GM21360 (cell line): ENCODE measurements at regions not wholly inside any gene's neighbourhood (a gene's known extent, or its start where the extent isn't known, plus 50 kb on each side); places are given as distances from the start of the nearest gene placed in this dataset.
"Not testable (repeated sequence)": the region's sequence is repeated elsewhere in the genome, so short reads cannot be mapped to it uniquely, and the experiment has no call there.

Experiments used
- ATAC-seq: cut with Tn5 transposase; IDR thresholded peaks from one replicate; pipeline ENCODE4 v1.9.1; 2021; ENCODE audit warnings: mild to moderate bottlenecking, moderate library complexity; ENCODE audit not compliant: unreplicated experiment

DNA sequence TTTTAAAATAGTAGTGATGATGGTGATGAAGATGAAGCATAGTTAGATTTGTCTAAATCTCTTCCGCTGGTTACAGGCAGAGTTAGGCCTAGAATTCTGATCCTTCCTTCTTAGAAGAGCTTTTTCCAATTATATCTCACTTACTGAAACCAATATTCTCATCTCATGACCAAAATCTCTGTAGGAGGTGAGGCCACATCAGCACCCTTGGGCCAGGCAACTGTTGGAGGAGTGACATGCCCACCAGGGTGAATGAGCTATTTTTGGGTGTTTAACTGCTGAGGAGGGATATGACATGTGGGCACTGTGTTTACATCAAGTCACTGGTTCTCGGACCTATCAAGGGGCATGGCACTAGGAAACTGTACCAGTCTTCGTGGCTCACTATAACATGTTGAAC, 102.2 kb upstream of the SLC24A3 start:
- ATAC-seq, result no peak

GRCh38 chr20:19110881-19111460, 101.5 kb upstream of the SLC24A3 start:
- ATAC-seq, result no peak

DNA sequence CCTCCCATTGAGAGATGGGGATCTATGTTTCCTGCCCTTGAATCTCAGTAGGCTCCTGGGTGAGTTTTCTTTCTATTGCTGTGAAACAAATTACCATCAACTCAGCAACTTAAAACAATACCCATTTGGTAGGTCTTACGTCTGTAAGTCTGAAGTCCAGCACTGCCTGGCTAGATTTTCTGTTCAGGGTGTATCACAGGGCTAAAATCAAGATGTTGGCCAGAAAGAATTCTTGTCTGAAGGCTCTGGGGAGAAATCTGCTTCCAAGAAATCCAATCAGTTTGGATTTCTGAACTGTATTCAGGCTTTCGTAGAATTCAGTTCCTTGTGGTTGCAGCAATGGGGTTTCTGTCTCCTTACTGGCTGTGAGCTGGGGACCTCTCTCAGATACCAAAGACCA, 99.6 kb upstream of the SLC24A3 start:
- no peak for ATAC-seq

DNA sequence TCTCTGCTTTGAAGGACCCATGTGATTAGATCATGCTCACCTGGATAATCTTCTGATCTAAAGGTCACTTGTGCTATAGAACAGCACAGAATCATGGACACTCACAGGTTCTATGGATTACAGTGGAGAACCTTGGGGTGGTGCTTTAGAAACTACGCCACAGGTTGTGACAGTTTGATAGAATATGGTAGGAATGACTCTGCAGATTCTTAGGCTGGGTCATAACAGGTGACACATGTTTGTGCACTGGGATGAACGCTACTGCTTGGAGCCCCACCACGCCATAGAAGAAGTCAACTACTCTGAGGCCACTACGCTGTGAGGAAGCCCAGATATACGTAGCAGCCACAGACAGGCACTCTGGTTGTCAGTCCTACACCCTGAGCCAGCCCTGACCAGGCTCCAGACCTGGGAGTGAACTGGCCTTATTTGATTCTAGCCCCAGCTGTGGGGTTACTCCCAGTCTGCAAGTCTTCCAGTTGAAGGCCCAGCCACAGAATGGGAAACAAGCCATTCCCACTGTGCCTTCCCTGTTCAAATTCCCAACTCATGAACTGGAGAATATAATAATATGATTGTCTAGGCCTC, 99.0 kb upstream of the SLC24A3 start:
- no peak for ATAC-seq

DNA sequence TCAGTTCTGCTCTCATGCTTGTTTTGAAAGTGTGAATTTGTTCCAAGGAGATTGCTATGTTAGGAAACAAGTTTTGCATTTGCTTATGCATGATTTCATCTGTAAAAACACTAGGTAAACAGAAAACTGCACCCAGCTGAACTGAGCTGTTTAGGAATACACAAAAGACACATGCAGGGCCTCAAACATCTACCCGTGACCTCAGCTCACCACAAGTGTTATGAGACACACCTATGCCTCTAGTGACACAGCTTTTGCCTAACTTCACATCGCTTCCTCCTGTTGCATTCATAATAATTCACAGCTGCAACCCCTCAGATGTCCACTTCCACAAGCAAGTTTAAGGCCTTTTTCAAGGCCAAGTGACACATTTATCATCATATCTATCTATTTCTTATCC, 98.0 kb upstream of the SLC24A3 start:
- no peak for ATAC-seq

DNA sequence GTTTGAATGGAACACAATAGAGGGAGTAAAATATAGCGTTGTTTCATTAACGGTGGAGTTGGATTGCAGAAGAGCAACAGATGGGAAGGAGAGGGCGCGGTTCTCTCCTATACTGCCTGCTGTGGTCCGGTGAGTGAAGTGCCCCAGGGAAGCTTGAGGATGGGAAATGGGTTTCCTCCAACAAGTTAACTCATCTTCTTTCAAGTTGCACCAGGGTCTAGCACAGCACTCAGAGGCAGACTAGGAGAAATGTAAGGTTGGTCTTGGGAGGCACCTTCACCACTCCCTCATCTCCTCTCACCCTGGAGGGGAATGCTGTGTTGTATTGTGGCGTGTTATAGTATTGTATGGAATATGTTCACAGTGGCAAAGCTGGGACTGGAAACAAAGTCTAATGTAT, 96.9 kb upstream of the SLC24A3 start:
- ATAC-seq, result no peak

DNA sequence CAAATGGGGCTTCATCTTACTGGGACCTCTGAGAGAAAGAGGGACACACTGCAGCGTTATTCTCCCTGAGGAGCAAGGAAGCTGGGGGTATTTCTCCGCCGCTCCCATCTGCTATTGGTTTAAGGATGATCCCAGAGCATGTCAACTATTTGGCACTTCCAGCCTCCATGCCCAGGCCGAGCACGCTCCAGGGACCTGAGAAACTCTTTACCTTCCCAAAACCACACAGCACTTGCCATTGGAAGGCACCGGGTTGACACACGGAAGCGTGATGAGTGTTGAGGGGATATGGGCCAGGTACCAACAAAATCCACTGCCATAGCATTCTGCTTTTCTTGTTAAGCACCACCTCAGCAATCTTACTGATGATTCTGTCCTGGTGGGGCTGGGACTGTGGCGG, 92.4 kb upstream of the SLC24A3 start:
- no peak for ATAC-seq

- ATAC-seq, result no peak
These were observed 91.9 kb upstream of the SLC24A3 start for GRCh38 chr20:19120569-19120968.

DNA sequence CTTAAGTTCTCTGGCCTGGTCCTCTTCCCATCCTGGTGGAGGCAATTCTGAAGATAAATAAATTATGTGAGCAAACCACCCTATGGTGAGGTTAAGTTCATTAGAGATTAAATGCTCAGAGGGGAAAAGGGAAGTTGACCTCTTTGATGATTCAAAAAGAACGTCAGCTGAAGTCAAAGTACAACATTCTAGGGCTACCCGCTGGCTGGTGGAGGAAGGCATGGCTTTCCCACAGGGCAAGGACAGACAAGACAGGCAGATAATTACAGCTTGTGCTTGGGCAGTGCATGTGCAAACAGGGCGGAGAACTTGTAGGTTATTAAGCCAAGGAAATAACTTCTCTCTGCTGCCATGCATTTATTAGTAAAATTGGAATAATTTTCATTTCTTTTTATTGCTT, 91.0 kb upstream of the SLC24A3 start:
- ATAC-seq, result no peak

DNA sequence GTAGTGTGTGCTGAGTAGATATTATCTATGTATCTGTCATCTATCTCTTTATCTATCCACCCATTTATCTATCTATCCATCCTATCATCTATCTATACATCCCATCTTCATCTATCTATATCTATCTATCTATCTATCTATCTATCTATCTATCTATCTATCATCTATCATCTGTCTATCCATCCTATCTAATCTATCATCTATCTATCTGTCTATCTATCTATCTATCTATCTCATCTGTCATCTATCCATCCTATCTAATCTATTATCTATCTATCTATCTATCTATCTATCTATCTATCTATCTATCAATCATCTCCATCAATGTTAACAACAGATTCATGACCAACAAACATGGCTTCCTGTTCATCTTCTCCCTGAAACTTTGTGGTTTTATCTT, 90.5 kb upstream of the SLC24A3 start:
- ATAC-seq, result no peak

DNA sequence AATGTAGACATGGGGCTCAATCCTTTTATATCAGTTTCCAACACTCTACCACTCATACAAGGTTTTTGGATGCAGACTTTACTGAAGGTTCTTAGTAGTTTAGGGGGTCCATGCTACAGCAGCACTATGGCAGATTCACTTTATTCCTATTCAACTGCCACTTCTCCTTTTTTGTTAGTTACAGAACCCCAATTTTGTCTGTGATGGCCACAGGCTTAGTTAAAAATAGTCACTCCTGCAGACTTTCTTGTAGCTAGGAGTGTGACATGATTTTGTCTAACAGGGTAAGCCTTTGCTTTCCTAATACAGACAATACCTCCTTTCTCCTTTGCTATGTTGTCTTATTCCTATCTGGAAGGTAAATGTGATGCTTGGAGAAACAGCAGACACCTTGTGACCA, 90.0 kb upstream of the SLC24A3 start:
- no peak for ATAC-seq

DNA sequence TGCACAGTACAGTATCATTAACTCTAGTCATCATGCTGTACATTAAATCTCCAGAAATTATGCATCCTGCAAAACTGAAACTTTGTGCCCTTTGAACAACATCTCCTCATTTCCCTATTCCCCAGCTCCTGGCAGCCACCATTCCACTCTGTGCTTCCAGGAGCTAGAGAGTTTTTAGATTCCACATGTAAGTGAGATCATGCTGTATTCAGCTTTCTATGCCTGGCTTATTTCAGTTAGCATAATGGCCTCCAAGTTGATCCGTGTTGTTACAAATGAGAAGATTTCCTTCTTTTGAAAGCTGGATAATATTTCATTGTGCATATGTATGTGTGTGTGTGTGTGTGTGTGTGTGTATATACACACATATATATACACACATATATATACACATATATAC, 86.9 kb upstream of the SLC24A3 start:
- ATAC-seq, result no peak

- ATAC-seq, result no peak
These were observed 83.1 kb upstream of the SLC24A3 start for GRCh38 chr20:19129306-19129705.

GRCh38 chr20:19129976-19130612, 82.3 kb upstream of the SLC24A3 start:
- no peak for ATAC-seq

DNA sequence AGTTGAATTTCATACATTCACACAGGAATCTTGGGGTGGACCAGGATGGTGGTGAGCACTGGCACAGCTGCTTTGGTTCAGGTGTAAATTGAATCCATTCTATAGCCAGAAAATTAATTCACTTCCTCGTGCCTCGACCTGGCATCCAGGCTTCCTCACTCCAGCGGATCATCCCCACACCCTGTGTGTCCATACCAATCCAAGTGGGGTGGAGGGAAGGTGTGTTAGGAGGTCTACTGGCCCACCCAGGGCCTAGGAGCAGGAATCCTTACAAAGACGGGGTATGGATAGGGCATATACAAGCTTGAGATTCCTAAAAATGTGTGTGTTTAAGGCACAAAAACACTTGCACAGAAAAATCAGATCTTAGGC, 81.8 kb upstream of the SLC24A3 start:
- no peak for ATAC-seq

DNA sequence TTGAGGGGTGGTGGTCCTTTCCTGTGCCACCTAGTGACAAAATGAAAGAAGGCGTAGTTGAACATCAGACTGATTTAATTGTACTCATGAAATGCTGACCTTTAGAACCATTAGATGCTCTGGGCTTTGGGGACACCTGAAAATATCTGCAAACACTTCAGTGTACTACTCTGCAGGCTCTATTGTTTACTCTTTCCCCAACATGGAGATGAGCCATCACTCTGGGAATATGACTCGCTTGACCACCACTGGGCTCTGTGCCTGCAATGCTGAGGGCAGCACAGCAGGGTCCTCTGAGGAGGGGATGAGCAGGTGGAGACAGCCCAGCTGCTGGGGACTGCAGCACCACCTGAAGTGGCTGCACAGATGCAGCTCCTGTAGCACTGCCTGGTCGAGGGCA, 74.8 kb upstream of the SLC24A3 start:
- no peak for ATAC-seq

DNA sequence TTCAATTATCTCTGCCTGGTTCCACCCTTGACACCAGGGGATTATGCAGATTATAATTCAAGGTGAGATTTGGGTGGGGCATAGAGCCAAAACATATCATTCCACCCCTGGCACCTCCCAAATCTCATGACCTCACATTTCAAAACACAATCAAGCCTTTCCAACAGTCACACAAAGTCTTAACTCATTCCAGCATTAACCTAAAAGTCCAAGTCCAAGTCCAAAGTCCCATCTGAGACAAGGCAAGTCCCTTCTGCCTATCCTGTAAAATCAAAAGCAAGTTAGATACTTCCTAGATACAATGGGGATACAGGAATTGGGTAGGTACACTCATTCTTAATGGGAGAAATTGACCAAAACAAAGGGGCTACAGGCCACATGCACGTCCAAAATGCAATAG, 73.7 kb upstream of the SLC24A3 start:
- ATAC-seq, result no peak

GRCh38 chr20:19139584-19139983, 72.9 kb upstream of the SLC24A3 start:
- not testable (repeated sequence) for ATAC-seq

DNA sequence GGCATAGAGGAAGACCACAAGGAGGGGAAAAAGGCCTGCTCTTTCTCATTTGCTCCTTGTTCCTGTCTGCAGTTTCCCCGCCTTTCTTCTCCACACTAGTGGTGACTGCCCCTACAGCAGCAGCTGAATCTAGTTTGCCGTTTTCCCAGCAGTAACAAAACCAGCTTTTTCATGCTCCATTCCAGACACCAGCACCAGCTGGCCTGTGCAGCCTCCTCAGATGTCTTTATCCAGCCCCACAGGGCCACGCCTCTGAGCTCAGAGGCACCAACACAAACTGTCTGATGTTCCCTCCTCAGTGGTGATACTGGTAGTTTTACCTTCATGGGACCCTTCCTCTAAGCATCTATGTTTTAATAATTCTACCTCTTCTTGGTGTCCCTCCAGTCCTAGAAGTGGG, 70.4 kb upstream of the SLC24A3 start:
- no peak for ATAC-seq

DNA sequence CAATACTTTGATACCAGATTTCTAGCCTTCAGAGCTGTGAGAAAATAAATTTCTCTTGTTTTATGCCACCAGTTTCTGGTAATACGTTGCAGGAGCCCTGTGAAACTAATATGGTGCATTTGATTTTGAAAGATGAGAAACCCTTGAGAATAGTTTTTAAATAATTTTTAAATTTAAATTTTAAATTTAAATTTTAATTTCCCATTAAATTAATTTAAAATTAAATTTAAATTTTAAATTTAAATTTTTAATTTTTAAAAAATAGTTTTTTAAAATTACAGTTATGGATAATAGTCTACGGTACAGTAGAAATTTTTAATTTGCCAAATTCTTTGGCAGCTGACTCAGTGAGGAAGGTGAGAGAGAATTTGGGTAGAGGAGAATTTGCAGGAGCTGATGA, 68.6 kb upstream of the SLC24A3 start:
- ATAC-seq, result no peak

DNA sequence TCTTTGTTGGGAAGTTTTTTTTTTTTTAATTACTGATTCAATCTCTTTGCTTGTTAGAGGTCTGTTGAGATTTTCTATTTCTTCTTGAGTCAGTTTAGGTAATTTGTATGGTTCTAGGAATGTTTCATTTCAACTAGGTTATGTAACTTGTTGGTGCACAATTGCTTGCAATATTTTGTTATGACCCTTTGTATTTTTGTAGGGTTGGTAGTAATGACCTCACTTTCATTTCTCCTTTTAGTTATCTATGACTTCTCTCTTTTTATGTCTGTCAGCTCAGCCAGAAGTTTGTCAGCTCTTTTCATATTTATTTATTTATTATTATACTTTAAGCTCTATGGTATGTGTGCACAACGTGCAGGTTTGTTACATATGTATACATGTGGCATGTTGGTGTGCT, 51.1 kb upstream of the SLC24A3 start:
- no peak for ATAC-seq
